Stimulated activated CD4-positive, alpha-beta T cell treated with anti-CD3 and anti-CD28 coated beads, Interleukin-15, amount 100 ng/mL, for 48 hours (primary cell): ENCODE measurements at regions not wholly inside any gene's neighbourhood (a gene's known extent, or its start where the extent isn't known, plus 50 kb on each side); places are given as distances from the start of the nearest gene placed in this dataset.
A peak's percentile ranks its signal among the peaks of the same experiment; 100 is the strongest.

Source experiments
- DNase-seq, 2 donors: peaks; one replicate each; pipeline ENCODE4 v3.0.0-alpha.2; 2020; ENCODE audit warnings: low read depth in 2 of 2

DNA sequence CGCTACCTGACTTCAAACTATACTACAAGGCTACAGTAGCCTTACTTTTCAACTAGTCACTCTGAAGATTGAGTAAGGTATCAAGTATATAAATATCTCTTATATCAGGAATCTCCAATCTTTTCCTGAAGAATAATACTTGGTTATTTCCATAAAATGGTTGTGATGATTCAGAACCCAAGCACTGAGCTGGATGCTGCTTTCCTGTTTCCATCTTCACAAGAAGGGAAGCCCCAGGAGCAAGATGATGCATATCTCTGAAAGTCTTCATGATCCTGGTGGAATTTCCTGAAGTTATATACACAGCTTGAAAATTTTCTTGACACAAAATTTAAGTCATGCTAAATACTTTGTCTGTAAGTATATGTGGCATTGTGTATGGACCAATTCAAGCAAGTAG lies 243.9 kb upstream of the TANK start:
- DNase-seq, result no peak

DNA sequence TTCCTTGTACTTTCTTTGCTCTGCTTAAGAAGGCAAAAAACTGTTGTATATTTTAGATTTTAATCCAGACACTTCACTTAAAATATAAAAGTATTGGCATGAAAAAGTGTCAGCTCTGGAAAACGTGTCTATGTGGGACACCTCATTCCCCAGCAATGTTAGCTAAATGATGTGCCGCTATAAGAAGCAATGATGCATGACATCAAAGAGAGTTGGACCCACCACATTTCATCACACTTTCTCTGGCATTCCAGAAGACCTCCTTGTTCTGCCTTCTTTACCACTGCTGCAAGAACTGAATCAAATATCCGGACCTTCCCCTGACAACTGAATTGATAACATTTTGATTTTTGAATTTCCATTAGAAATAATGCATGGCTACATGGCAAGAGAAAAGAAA lies 242.4 kb upstream of the TANK start:
- no peak for DNase-seq

DNA sequence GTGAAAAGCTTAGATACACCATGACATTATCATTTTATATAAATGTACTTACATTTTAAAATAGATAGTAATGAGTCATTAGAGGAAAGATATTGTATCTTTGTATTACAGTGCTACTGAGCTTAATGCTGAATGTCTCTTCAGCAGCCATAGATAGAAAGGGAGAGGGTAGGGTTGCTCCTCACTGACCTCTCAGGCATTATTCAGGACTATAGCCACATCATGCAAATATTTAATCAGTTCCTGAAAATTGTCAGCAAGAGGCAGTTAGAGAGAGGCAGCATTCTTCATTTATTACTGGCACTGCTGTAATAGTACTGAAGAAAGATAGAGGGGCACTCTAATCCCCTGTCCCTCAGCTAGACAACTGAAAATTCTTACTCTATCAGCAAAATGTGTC lies 242.0 kb upstream of the TANK start:
- DNase-seq, result no peak

DNA sequence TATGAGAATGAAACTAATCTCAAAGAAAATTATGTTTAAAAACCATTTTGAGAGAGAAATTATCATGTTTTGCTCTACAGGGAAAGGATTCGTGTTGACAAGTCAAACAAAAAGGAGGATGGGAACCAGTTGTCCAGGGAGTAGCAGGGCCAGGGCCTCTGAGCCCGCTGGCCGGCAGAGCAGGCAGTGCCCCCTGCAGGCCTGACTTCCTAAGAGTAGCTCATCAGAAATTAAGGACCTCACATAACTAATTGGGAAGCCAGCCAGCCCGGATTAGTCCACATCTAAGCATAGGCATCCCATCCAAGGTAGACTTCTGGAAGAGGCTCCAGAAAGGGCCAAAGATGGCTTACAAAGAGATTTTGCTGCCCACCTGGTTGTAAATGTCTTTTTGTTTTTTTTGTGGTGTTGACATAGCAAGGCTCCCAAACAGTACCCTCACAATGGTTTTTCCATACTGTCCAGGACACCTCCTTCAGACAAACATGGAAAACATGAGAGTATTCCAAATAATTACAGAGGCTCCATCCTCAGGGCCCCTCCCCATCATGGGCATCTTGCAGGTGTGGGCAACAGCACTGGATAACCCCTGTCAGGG lies 241.2 kb upstream of the TANK start:
- DNase-seq, result peak in 1 of 2 donors; percentile 16

DNA sequence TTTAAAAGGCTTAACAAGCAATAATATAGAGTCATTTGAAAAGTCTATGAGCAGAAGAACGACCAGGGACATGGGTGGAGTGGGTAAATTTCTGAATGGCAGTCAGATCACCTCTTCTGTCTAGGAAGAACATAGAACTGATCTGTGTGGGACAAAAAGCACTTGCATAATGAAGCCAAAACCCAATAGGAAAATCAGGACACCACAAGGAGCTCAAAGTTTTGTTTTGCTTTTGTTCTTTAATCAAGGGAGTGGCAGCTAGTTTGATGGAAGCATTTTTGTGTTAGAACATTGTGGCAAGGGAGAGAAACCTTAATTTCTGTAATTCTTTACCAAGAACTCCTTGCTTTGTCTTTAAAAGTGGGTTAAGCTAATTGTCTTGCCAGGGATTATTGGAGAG lies 240.2 kb upstream of the TANK start:
- no peak for DNase-seq

DNA sequence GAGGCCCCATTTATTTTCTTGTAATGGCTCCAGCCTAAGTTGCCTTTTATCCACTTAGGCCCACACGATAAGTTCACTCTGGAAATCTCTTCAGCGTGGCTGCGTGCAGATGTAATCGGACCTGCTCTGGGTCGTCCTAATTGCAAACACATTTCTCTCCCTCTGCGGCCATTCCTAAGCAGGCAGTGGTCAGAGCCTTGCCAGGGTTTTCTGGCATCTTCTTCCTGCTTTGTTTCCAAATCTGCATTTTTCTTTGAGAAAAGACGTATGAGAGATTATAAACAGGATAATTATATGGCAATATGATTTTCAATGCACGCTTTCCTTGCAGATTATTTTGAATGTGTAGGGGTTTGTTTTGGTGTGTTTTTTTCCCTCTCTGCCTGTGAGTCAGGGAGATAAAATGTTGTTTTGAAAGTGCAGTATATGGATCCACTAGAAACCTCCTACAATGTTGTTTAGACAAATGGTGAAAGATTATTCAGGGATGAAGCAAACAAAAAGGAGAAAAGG lies 239.4 kb upstream of the TANK start:
- DNase-seq, result no peak

DNA sequence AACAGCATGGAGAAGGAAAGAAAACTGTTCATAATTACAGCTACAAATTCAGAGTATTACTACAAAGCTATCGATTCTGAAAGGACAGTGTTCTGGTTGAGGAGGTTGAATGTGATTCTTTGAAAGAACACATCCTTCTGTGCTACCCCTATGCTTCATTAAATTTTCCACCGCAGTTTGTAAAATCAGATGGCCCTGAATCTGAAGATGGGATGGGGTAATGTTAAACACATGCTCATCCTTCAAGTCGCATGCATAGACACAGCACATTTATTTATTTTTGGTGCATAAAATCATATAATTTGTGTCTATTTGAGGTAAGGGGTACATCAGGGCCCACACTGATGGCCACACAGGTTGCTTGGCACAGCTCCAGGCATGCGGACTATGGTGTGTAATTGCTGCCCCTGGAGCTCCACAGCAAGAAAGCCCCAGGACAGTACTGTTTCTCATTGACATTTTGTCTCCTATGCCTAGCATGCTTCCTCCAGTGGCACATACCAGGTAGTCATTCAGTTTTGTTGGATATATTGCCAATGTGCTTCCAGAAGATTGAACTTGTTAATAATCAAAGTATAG lies 238.8 kb upstream of the TANK start:
- DNase-seq, result no peak

DNA sequence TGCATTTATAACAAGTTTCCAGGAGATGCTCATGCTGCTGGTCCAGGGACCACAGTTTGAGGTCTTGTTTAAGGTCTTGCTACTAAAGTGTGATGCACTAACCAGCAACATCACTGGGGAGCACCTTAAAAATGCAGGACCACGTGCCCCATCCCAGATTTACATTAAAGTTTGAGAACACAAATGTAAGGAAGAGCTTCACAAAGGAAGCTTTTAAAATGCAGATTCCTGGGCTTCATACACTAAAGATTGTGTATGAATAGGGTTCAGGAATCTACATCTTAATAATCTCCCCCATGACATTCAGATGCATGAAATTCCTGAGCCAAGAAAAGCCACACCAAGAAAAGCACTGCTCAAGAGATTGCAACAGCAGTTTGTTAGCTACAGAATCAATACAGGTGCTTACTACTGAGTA lies 235.3 kb upstream of the TANK start:
- no peak for DNase-seq

DNA sequence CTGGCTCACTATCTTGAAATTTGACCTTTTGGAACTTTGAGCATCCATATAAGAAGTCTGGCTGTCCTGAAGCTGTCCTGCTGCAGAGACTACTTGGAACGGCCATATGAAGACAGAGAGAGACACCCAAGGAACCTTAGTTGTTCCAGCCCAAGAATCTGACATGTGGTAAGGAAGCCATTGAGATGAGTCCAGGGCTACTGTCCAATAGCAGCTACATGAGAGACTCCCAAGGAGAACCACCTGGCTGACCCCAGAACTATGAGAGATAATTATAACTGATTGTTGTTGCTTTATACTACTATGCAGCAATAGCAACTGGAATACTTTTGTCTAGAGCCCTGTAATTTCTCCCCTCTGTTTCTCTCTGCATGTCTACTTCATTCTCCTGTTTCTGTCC lies 234.3 kb upstream of the TANK start:
- DNase-seq, result no peak

DNA sequence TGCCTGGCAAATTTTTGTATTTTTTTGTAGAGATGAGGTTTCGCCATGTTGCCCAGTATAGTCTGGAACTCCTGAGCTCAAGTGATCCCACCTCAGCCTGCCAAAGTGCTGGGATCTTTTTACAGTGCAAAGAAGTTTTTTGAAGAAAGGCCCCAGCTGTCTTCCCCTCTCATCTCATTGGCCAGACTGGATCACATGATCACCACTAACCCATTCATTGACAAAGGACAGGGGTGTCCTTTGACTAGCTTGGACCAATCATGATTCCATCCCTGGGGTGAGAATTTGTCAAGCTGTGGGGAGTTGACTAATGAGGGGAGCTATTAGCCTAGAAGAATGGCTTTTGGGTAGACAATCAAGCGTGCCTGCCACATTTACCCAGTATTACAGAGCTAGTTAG lies 232.9 kb upstream of the TANK start:
- DNase-seq, result no peak

DNA sequence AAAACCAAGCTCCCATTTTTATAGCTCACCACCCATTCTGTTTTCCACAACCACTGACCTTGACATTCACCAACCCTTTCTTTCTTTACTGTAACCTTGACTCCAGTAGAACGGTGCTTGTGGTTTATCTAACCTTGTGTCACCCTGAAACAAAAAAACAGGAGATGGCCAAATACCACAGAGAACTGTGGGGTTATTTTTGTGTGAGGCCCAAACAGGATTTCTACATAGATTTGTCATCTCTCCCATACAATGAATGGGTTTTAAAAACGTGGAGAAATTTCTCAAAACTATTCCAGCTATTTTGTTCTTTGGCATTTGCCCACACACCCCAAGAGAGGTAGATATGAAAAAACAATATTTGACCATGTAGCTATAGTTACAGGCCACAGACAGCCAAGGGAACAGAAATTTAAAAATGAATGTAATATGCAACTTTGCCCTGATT lies 231.3 kb upstream of the TANK start:
- DNase-seq, result no peak

DNA sequence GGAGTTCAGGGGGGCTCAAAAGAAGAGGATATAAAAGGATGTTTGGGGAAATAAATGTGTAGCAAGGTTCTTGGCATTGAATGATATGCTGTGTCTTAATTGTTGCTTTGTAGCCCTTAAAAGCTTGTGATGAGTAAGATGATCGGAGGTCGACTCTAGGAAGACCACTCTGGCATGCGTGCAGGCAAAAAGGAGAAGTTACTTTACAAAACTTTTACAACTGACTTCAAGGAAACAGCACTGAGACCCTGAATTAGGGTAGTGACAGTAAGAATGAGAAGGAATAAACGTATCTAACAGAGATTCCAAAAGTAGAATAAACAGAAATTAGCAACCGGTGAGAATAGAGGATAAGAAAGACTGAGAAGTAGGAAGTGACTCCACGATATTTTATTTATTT lies 228.7 kb upstream of the TANK start:
- no peak for DNase-seq

DNA sequence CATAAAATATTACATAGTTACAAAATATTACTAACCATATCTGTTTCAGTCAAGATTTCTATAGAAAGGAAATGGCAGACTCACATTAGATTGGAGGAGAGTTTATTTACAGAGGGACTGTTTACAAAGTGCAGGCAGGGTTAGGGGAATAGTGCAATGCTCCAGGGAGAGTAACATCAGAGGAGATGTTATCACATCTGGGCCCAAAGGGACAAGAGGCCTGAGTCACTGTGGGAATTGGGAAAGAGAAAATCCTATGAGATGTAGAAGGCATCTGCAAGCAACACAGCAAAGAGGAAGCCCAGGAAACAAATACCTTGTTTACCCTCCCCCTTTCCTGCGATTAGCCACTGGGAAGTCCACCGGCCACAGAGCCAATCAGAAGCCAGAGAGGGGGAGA lies 227.3 kb upstream of the TANK start:
- no peak for DNase-seq

DNA sequence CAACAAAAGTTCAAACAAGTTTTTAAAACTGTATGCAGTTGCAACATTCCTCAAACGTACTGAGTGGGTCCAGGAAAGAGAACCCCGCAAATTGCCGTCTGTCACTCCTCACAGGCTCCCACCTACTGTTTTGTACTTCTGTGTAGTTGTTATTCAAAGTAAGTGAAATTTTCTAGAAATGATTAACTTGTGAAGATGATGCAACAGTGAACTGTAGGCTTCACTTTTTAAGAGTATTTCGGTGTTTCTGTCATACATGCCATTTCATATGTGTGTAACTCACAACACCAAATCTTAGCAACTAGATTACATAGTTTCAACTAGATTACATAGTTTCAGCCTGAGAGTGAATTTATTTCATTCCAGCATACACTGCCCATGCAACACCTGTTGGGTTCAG lies 226.0 kb upstream of the TANK start:
- no peak for DNase-seq

DNA sequence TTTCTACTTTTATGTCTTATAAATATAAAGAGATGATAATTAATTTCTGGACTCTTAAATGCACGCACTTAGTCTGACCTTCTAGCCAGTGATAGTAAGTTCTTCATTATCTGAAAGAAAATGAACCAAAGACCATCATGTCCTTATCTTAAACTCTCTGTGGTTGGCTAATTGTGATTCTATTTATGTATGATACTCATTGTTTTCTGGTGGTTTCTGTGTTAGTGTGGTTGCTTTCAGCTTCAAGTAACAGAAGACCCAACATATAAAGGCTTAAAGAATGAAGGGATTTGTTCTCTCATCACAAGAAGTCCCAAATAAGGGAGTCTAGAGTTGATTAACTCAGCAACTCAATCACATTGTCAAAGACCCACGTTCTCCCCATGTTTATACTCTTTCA lies 225.2 kb upstream of the TANK start:
- no peak for DNase-seq

DNA sequence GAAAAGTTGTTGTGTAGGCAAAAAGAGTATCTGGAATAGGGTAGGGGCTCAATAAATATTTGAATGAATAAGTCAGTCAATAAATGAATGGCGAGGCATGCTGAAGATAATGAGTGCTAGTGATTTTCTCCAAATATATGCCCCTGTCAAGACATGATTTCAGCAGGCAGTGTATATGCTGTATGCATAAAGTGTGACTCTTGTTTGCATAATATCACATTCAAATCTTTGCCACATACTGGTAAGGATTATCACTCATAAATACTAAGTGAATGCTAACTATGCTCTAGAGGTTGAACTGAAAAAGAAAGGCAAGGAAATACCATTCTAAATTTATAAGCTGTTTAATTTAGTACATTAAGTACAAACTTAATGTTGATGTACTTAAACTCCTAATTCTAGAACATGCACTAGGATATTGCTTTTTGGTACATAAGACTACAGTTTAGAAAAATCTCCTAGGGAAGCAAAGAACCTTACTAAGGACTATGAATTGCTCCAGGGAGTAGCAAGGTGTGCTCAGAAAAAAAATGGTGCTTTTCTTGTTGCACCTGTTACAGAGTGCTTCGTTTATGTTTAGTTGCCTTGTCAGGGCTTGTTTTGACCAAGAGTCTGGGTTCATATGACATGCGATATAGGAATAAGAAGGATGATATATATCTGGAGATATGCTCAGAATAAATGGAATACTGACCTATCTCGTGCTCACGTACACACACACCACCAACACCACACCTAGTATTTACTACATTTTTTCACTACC lies 224.0 kb upstream of the TANK start:
- DNase-seq, result no peak

DNA sequence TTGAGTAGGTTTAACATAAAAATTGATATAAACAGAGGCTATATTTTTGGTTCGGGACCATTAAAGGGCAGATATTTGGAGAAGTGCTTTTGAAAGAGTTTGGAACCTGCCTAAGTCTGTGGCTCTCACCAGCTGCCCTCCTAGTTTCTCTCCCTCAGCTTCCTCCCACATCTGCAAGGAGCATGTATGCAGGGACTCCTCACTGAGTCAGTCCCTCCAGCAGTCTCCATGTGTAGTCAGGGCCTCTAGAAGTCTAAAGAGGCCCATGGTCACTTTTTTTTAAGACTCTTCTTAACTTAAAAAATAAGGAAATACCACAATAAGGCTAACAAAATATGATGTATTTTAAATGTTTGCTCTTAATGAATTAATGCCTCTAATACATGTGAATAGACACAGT lies 220.0 kb upstream of the TANK start:
- DNase-seq, result no peak

DNA sequence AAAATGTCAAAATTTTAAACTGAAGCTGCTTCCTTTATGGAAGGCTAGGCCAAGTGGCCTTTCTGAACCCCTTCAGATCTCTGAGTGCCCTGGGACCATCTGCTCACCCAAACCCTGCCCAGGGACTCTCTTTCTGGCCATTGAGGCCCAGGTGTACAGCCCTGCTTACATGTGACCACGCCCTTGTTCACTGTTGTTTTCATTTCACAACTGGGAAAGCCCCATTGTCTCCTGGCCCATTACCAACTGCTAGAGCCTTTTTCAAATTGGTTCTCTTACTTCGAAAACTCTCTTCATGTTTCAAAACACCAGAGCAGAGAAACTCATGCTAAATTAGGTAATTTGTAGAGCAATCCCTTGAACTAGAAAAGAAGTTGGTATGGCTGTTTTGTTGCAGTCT lies 219.5 kb upstream of the TANK start:
- no peak for DNase-seq

DNA sequence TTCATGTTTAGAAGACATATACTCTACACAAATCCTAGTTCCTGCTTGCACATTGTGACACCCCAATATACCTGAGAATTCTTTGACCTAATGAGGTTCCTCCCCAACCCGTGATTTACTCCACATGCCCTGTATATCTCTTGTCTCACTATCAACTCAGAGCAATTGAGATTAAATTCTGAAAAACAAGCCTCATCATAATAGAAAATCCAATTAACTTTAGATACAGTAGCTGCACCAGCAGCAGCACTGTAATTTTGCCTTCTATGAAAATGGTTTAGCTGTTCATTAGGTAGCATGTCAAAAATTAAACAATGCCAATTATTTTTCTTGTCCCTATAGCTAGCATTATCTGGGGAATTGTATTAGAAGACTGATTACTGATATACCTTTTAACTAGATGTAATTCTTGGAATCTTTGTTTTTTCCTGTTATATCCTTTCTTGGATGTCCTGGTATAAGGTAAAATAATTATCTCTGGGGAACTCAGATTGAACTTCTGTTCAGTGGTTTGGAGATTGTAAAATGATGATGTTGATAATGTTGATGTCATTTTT lies 218.9 kb upstream of the TANK start:
- no peak for DNase-seq

DNA sequence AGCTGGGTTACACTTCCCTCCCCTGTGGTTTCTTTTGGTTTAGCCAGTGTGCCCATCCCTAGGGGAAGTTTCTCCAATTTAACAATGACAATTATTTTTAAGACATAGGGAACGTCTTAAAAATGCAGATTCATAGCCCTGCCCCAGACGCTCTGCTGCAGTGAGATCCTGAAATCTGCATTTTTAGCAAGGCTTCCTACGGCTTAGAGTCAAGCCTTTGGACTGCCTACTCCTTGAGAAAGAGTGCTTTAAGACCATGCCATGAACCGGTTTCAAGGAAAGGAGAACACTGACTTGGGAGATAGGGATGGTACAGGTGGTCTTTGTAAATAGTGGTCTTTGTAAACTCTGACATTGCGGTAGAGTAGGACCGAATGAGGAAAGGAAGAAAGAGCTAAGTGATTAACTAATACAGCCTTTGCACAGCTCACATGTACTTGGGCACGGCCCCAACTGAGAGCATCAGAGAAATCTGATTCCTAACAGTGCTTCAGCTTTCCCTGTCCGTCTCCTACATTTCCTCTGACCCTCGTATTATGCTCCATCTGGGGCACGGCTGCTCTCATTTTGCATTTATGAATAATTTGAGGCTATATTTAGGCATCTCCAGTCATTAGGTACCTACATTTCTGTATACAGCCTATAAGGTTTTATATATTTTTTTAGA lies 217.6 kb upstream of the TANK start:
- DNase-seq, result no peak

DNA sequence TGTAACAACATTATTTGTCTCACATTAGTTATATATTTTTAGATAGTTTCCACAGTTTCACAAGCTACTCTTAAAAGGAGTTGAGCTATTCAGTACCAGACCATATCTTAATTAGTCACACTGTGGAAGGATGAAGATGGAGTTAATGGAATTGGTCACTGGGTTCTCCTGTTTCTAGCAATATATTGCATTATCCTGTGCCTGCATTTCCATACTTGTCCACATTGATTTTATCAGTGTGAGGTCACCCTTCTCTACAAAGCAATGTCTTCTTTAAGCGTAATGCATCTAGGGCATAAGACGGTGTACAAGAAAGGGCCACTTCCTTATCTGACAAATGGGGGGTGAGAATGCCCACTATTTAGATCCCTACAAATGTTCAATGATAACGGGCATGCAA lies 216.8 kb upstream of the TANK start:
- DNase-seq, result no peak

DNA sequence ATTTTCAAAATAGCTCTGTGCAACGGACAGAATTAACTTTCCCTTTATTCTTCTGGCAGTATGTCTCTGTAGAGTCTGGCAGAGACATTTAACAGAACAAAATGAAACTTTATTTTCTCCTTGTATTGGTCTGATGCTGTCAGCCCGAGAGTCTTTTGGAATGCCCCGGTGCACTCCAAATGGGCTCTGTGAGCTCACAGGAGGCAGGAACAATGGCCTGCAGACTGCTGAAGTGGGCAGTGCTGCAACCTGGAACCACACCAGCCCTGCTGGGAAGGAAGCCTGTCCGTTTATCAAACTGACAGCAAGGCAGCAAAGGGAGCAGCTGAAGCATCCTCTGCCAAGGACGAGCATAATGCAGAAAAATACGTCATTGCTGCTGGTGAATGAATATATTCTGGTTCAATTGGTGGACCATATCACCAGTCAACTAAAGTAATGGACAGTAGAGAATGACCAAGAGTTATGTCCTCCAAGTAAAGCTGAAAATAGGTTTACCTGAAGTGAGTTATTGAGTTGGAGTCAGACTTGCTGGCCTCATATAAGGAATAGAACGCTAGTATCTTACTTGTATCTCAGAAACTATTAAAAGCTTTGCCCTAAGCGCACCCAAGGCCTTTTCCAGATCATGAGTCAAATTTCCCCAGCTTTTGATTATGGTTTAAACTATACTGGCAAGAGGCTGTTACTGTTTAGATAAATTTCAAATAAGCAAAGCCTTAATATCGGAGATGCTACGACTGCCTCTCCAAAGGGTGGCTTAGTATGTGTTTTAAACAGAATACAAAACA lies 207.6 kb upstream of the TANK start:
- no peak for DNase-seq
